ENCODE measurements at regions not wholly inside any gene's neighbourhood (a gene's known extent, or its start where the extent isn't known, plus 50 kb on each side); places are given as distances from the start of the nearest gene placed in this dataset.
A peak's percentile ranks its signal among the peaks of the same experiment; 100 is the strongest.

GRCh38 chr10:93235686-93236085 lies 162.0 kb downstream of the CYP26A1 start:
- H3K9me3 ChIP-seq (ENCODE audit: low read depth): no peaks in the 10 kb centered on the region
- H3K27ac ChIP-seq: no peak overlapping the region
- DNase-seq (ENCODE audit: low read depth in 1 of 2, low spot score in 1 of 2): peak in 1 of 2 donors; percentile 78
- no peak overlapping the region for H3K4me3 ChIP-seq
- no peaks in the 10 kb centered on the region for H3K36me3 ChIP-seq
- no peak for TF ChIP-seq CTCF (IDR thresholded peaks at IDR 0.05; ENCODE audit: low read depth, low read length)
- peaks cover 16% of the 10 kb centered on the region for H3K4me1 ChIP-seq (ENCODE audit: low read depth)
- no peaks in the 10 kb centered on the region for H3K27me3 ChIP-seq

- peak overlapping the region; percentile 37 for H3K27ac ChIP-seq
- TF ChIP-seq CTCF (IDR thresholded peaks at IDR 0.05; ENCODE audit: low read depth, low read length): no peak
- no peaks in the 10 kb centered on the region for H3K9me3 ChIP-seq (ENCODE audit: low read depth)
- H3K4me1 ChIP-seq (ENCODE audit: low read depth): peaks cover 16% of the 10 kb centered on the region
- DNase-seq (ENCODE audit: low read depth in 1 of 2, low spot score in 1 of 2): no peak
- no peaks in the 10 kb centered on the region for H3K36me3 ChIP-seq
- no peak overlapping the region for H3K4me3 ChIP-seq
- H3K27me3 ChIP-seq: no peaks in the 10 kb centered on the region
Measured at GRCh38 chr10:93236393-93237040, 162.8 kb downstream of the CYP26A1 start.

GRCh38 chr10:93245147-93245546 lies 171.5 kb downstream of the CYP26A1 start:
- H3K4me3 ChIP-seq: no peak overlapping the region
- H3K27me3 ChIP-seq: no peaks in the 10 kb centered on the region
- H3K4me1 ChIP-seq (ENCODE audit: low read depth): no peaks in the 10 kb centered on the region
- H3K27ac ChIP-seq: no peak overlapping the region
- H3K9me3 ChIP-seq (ENCODE audit: low read depth): no peaks in the 10 kb centered on the region
- TF ChIP-seq CTCF (IDR thresholded peaks at IDR 0.05; ENCODE audit: low read depth, low read length): no peak
- H3K36me3 ChIP-seq: no peaks in the 10 kb centered on the region
- peak in 1 of 2 donors; percentile 14 for DNase-seq (ENCODE audit: low read depth in 1 of 2, low spot score in 1 of 2)

GRCh38 chr10:93245779-93246178 lies 172.1 kb downstream of the CYP26A1 start:
- Histone ChIP-seq H3K4me3 (no peak overlapping the region), H3K4me1 (ENCODE audit: low read depth) (no peaks in the 10 kb centered on the region), H3K9me3 (ENCODE audit: low read depth) (no peaks in the 10 kb centered on the region), H3K27ac (no peak overlapping the region), H3K36me3 (no peaks in the 10 kb centered on the region), H3K27me3 (no peaks in the 10 kb centered on the region)
- peak in 1 of 2 donors; percentile 9 for DNase-seq (ENCODE audit: low read depth in 1 of 2, low spot score in 1 of 2)
- no peak for TF ChIP-seq CTCF (IDR thresholded peaks at IDR 0.05; ENCODE audit: low read depth, low read length)

- Histone ChIP-seq H3K4me1 (ENCODE audit: low read depth) (no peaks in the 10 kb centered on the region), H3K27me3 (no peaks in the 10 kb centered on the region), H3K36me3 (no peaks in the 10 kb centered on the region), H3K9me3 (ENCODE audit: low read depth) (no peaks in the 10 kb centered on the region), H3K27ac (no peak overlapping the region), H3K4me3 (no peak overlapping the region)
- no peak for DNase-seq (ENCODE audit: low read depth in 1 of 2, low spot score in 1 of 2)
- TF ChIP-seq CTCF (IDR thresholded peaks at IDR 0.05; ENCODE audit: low read depth, low read length): no peak
Measured at GRCh38 chr10:93248583-93249227, 175.0 kb downstream of the CYP26A1 start.

Measured in cardiac muscle cell (in vitro differentiated cells and primary cell).